ENCODE measurements at regions not wholly inside any gene's neighbourhood (a gene's known extent, or its start where the extent isn't known, plus 50 kb on each side); places are given as distances from the start of the nearest gene placed in this dataset.

DNA sequence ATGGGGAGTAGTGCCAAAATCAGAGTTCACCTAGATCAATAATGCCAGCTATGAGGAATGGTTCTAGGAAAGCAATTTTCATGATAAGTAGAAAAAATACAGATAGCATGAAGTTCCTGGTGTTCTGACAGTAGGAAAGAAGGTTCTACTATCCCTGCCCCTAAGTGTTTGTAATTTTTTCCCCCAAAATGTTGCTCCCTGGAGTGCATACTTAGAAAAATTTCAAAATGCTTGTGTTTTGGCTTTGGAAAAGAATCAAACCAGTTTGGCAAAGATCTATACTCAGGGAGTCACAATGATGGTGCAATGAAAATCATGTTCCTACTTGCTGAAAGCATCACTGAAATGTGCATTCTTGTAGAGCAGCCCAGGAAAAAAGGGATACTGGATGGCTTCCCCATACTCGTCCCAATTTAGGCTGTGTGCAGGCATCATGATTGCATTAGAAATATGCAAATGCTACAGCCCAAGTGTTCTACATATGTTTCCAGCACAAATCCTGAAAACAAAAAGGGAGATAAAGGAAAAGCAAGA, 74.7 kb downstream of the LPAR4 start:
- H4K20me1 ChIP-seq (ENCODE audit: insufficient read depth, low read length) = no peaks in the 10 kb centered on the region
- H3K9ac ChIP-seq (ENCODE audit: low read length) = no peak overlapping the region
- H3K4me3 ChIP-seq (ENCODE audit: low read depth, low read length, poor library complexity, severe bottlenecking) = no peak overlapping the region
- TF ChIP-seq, protein P1, sequence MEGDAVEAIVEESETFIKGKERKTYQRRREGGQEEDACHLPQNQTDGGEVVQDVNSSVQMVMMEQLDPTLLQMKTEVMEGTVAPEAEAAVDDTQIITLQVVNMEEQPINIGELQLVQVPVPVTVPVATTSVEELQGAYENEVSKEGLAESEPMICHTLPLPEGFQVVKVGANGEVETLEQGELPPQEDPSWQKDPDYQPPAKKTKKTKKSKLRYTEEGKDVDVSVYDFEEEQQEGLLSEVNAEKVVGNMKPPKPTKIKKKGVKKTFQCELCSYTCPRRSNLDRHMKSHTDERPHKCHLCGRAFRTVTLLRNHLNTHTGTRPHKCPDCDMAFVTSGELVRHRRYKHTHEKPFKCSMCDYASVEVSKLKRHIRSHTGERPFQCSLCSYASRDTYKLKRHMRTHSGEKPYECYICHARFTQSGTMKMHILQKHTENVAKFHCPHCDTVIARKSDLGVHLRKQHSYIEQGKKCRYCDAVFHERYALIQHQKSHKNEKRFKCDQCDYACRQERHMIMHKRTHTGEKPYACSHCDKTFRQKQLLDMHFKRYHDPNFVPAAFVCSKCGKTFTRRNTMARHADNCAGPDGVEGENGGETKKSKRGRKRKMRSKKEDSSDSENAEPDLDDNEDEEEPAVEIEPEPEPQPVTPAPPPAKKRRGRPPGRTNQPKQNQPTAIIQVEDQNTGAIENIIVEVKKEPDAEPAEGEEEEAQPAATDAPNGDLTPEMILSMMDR (IDR thresholded peaks at IDR 0.05; ENCODE audit: low read length) = no peak
- TF ChIP-seq EZH2 (IDR thresholded peaks at IDR 0.05; ENCODE audit: borderline replicate concordance, low read length) = no peak
- H3K27me3 ChIP-seq (ENCODE audit: insufficient read depth, low read length) = no peaks in the 10 kb centered on the region
- no peaks in the 10 kb centered on the region for H3K79me2 ChIP-seq (ENCODE audit: insufficient read depth, low read length)
- no peak overlapping the region for H2AFZ ChIP-seq (ENCODE audit: low read length)
- no peak overlapping the region for H3K4me2 ChIP-seq (ENCODE audit: low read length)
- no peak overlapping the region for H3K27ac ChIP-seq (ENCODE audit: low read depth, low read length, poor library complexity, severe bottlenecking)
- H3K9me2 ChIP-seq (ENCODE audit: low read depth, low read length) = no peaks in the 10 kb centered on the region
- no peaks in the 10 kb centered on the region for H3F3A ChIP-seq (ENCODE audit: insufficient read depth, low read length)
- H3K36me3 ChIP-seq (ENCODE audit: insufficient read depth, low read length) = no peaks in the 10 kb centered on the region
- no peaks in the 10 kb centered on the region for H3K9me3 ChIP-seq (ENCODE audit: low read length)
- no peaks in the 10 kb centered on the region for H3K4me1 ChIP-seq (ENCODE audit: insufficient read depth, low read length, severe bottlenecking)

DNA sequence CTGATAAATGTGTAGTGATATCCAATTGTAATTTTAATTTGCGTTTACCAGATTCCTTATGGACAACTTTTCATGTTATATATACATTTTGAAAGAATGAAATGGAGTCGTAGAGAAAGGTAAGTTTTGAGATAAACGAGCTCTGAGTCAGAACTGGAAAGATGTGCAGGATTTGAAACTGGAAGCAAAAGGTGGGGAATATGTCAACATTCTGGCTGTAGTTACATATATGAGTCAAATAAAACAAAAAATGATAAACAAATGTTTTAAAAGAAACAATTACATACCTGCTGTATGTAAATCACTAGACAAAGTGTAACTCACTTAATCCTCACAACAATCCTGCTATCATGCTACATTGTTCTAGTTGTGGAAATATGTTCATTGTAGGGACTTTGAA, 84.0 kb downstream of the LPAR4 start:
- TF ChIP-seq, protein P1 (IDR thresholded peaks at IDR 0.05; ENCODE audit: low read length) = no peak
- TF ChIP-seq EZH2 (IDR thresholded peaks at IDR 0.05; ENCODE audit: borderline replicate concordance, low read length) = no peak

GRCh38 chrX:78838709-78839108, 91.2 kb downstream of the LPAR4 start:
- Histone ChIP-seq H3K79me2 (ENCODE audit: insufficient read depth, low read length) (no peaks in the 10 kb centered on the region), H3F3A (ENCODE audit: insufficient read depth, low read length) (no peaks in the 10 kb centered on the region), H2AFZ (ENCODE audit: low read length) (no peak overlapping the region), H3K4me2 (ENCODE audit: low read length) (no peak overlapping the region), H3K4me1 (ENCODE audit: insufficient read depth, low read length, severe bottlenecking) (no peaks in the 10 kb centered on the region), H3K36me3 (ENCODE audit: insufficient read depth, low read length) (no peaks in the 10 kb centered on the region), H3K4me3 (ENCODE audit: low read depth, low read length, poor library complexity, severe bottlenecking) (no peak overlapping the region), H3K27ac (ENCODE audit: low read depth, low read length, poor library complexity, severe bottlenecking) (no peak overlapping the region), H3K9me3 (ENCODE audit: low read length) (no peaks in the 10 kb centered on the region), H3K27me3 (ENCODE audit: insufficient read depth, low read length) (no peaks in the 10 kb centered on the region), H3K9me2 (ENCODE audit: low read depth, low read length) (no peaks in the 10 kb centered on the region), H3K9ac (ENCODE audit: low read length) (no peak overlapping the region), H4K20me1 (ENCODE audit: insufficient read depth, low read length) (no peaks in the 10 kb centered on the region)
- TF ChIP-seq EZH2 (IDR thresholded peaks at IDR 0.05; ENCODE audit: borderline replicate concordance, low read length) = no peak
- TF ChIP-seq, protein P1 (IDR thresholded peaks at IDR 0.05; ENCODE audit: low read length) = no peak

More for the DNA sequence above, 84.0 kb downstream of the LPAR4 start:
- Histone ChIP-seq H3K79me2 (ENCODE audit: insufficient read depth, low read length) (no peaks in the 10 kb centered on the region), H3K9ac (ENCODE audit: low read length) (no peak overlapping the region), H3K4me3 (ENCODE audit: low read depth, low read length, poor library complexity, severe bottlenecking) (no peak overlapping the region), H3K4me2 (ENCODE audit: low read length) (no peak overlapping the region), H3F3A (ENCODE audit: insufficient read depth, low read length) (no peaks in the 10 kb centered on the region), H3K4me1 (ENCODE audit: insufficient read depth, low read length, severe bottlenecking) (no peaks in the 10 kb centered on the region), H3K36me3 (ENCODE audit: insufficient read depth, low read length) (no peaks in the 10 kb centered on the region), H3K9me2 (ENCODE audit: low read depth, low read length) (no peaks in the 10 kb centered on the region), H2AFZ (ENCODE audit: low read length) (no peak overlapping the region), H3K9me3 (ENCODE audit: low read length) (no peaks in the 10 kb centered on the region), H3K27me3 (ENCODE audit: insufficient read depth, low read length) (no peaks in the 10 kb centered on the region), H3K27ac (ENCODE audit: low read depth, low read length, poor library complexity, severe bottlenecking) (no peak overlapping the region), H4K20me1 (ENCODE audit: insufficient read depth, low read length) (no peaks in the 10 kb centered on the region)
